ENCODE measurements at regions not wholly inside any gene's neighbourhood (a gene's known extent, or its start where the extent isn't known, plus 50 kb on each side); places are given as distances from the start of the nearest gene placed in this dataset.

- no peak overlapping the region for H2AK5ac ChIP-seq (ENCODE audit: low read depth, low read length)
- H2BK120ac ChIP-seq (ENCODE audit: low read depth, low read length) = no peak overlapping the region
- H3K23ac ChIP-seq (ENCODE audit: low read depth, low read length) = no peak overlapping the region
- in situ Hi-C loops (cut with MboI; ENCODE audit: low sequenced_read_pairs) (no loop called here), dilution Hi-C loops (cut with HindIII; ENCODE audit: low sequenced_read_pairs, unreplicated experiment) (no loop called here), intact Hi-C loops (cut with micrococcal nuclease) (no loop called here)
- H3K4me3 ChIP-seq (ENCODE audit: insufficient read depth, low read depth, low read length) = no peak overlapping the region
- no peak overlapping the region for H2AK9ac ChIP-seq (replicated peaks; ENCODE audit: low read depth, low read length, poor library complexity)
- no peaks in the 10 kb centered on the region for H3K9me1 ChIP-seq (ENCODE audit: insufficient read depth, low read length)
- no peaks in the 10 kb centered on the region for H4K20me1 ChIP-seq (ENCODE audit: insufficient read depth, low read length)
- POLR2A ChIA-PET (ENCODE audit: unreplicated experiment) = no interaction called here
- no peak overlapping the region for H2BK15ac ChIP-seq (ENCODE audit: low read depth, low read length)
- no peak overlapping the region for H2AFZ ChIP-seq (replicated peaks; ENCODE audit: low read length, poor library complexity)
- no peak overlapping the region for H3K4ac ChIP-seq (ENCODE audit: low read depth, low read length)
- no peak overlapping the region for H4K8ac ChIP-seq (ENCODE audit: low read depth in 2 of 2, low read length in 2 of 2)
- H2BK5ac ChIP-seq (ENCODE audit: low read depth, low read length, poor library complexity, severe bottlenecking) = no peak overlapping the region
- TF ChIP-seq CHD1 (IDR thresholded peaks at IDR 0.05; ENCODE audit: low read depth, low read length) (no peak), MAFK (IDR thresholded peaks at IDR 0.05; ENCODE audit: low read depth, low read length) (no peak), MAZ (IDR thresholded peaks at IDR 0.05; ENCODE audit: borderline replicate concordance, low read depth, low read length) (no peak), NFE2L2 (IDR thresholded peaks at IDR 0.05; ENCODE audit: low read depth, low read length) (no peak), RAD21 (IDR thresholded peaks at IDR 0.05; ENCODE audit: low read length) (no peak), CTCF (conservative IDR thresholded peaks at IDR 0.05; ENCODE audit: low read depth, low read length) (no peak), RFX5 (IDR thresholded peaks at IDR 0.05; ENCODE audit: low read depth, low read length) (no peak), USF2 (IDR thresholded peaks at IDR 0.05; ENCODE audit: low read depth, low read length) (no peak), POLR2A (IDR thresholded peaks at IDR 0.05; ENCODE audit: low read depth, low read length) (no peak), RCOR1 (IDR thresholded peaks at IDR 0.05; ENCODE audit: insufficient replicate concordance, low read length) (no peak)
- ATAC-seq (ENCODE audit: low read depth) (no peak), DNase-seq (no peak)
- BruUV-seq (replicated peaks) = no TSS peak
- H3K9me3 ChIP-seq (ENCODE audit: control insufficient read depth, insufficient read depth, low read length) = no peaks in the 10 kb centered on the region
- no peaks in the 10 kb centered on the region for H3K27me3 ChIP-seq (ENCODE audit: control insufficient read depth, insufficient read depth, low read length)
- no peak overlapping the region for H2BK20ac ChIP-seq (ENCODE audit: low read depth, low read length)
- no peak overlapping the region for H3K18ac ChIP-seq (ENCODE audit: low read depth, low read length)
- no peak overlapping the region for H3K9ac ChIP-seq (ENCODE audit: low read depth, low read length)
- CTCF ChIA-PET = no interaction called here
- no peak overlapping the region for H3K4me2 ChIP-seq (ENCODE audit: low read depth, low read length)
- H3K56ac ChIP-seq (ENCODE audit: extremely low read depth, insufficient read depth, low read length) = no peak overlapping the region
- H4K5ac ChIP-seq (ENCODE audit: low read depth, low read length) = no peak overlapping the region
- no peaks in the 10 kb centered on the region for H3K4me1 ChIP-seq (ENCODE audit: control insufficient read depth, insufficient read depth, low read length)
- no peaks in the 10 kb centered on the region for H3K79me1 ChIP-seq (ENCODE audit: low read depth in 1 of 2, low read length in 2 of 2)
- no peak overlapping the region for H4K91ac ChIP-seq (ENCODE audit: insufficient read depth, low read depth, low read length)
- no peak overlapping the region for H3K14ac ChIP-seq (replicated peaks; ENCODE audit: low read depth, low read length)
- H3K27ac ChIP-seq (ENCODE audit: insufficient read depth, low read length) = no peak overlapping the region
- no peaks in the 10 kb centered on the region for H3K36me3 ChIP-seq (ENCODE audit: control insufficient read depth, insufficient read depth, low read length)
Observed at GRCh38 chr3:18567293-18567692, 142.2 kb upstream of the SATB1 start.
